IMR-90 (cell line): ENCODE measurements at regions not wholly inside any gene's neighbourhood (a gene's known extent, or its start where the extent isn't known, plus 50 kb on each side); places are given as distances from the start of the nearest gene placed in this dataset.

Experiments
- ATAC-seq: fragments of 200-7000 bp; cut with Tn5 transposase; 2 replicates; pipeline ENCODE4 v1.9.1; 2020; ENCODE audit warnings: low read depth, mild to moderate bottlenecking, moderate library complexity
- BruUV-seq: library from RNA; stranded (reverse); fragments of 400-500 nt; replicated peaks from 2 replicates; lab custom pipeline; 2021; lab: Mats Ljungman, UMichigan
- CTCF ChIA-PET: fragments of 300-600 bp; formaldehyde crosslinking; extraction: SDS; loops from one replicate; lab custom pipeline; 2021; ENCODE audit warnings: antibody characterized with exemption; lab: Yijun Ruan, JAX
- POLR2A ChIA-PET: fragments of 300-600 bp; sonication (Branson Sonifier 250); formaldehyde crosslinking; loops from one replicate; lab custom pipeline; 2022; ENCODE audit warnings: antibody characterized with exemption; ENCODE audit not compliant: unreplicated experiment; lab: Charles Lee
- DNase-seq: peaks from one replicate; pipeline ENCODE4 v3.0.0; 2013
- H2AFZ ChIP-seq: replicated peaks from 2 replicates; pipeline ENCODE3; 2013; ENCODE audit warnings: low read length, mild to moderate bottlenecking; ENCODE audit not compliant: poor library complexity
- H2AK5ac ChIP-seq: 2 replicates; pipeline ENCODE4 v1.6.1; 2013; ENCODE audit warnings: low read depth, low read length, inconsistent platforms
- H2AK9ac ChIP-seq: replicated peaks from 2 replicates; pipeline ENCODE3; 2013; ENCODE audit warnings: mild to moderate bottlenecking, low read depth, low read length, moderate library complexity; ENCODE audit not compliant: poor library complexity
- H2BK120ac ChIP-seq: 2 replicates; pipeline ENCODE4 v1.6.1; 2013; ENCODE audit warnings: low read depth, low read length, inconsistent platforms
- H2BK15ac ChIP-seq: 3 replicates; pipeline ENCODE4 v1.6.1; 2013; ENCODE audit warnings: low read depth, low read length, inconsistent platforms
- H2BK20ac ChIP-seq: 2 replicates; pipeline ENCODE4 v1.6.1; 2013; ENCODE audit warnings: low read depth, mild to moderate bottlenecking, inconsistent platforms, low read length, moderate library complexity
- H2BK5ac ChIP-seq: 2 replicates; pipeline ENCODE4 v1.6.1; 2013; ENCODE audit warnings: mild to moderate bottlenecking, low read depth, low read length, inconsistent platforms; ENCODE audit not compliant: poor library complexity, severe bottlenecking
- H3K14ac ChIP-seq: replicated peaks from 2 replicates; pipeline ENCODE4 v1.6.1; 2013; ENCODE audit warnings: low read depth, low read length, inconsistent platforms
- H3K18ac ChIP-seq: 2 replicates; pipeline ENCODE4 v1.6.1; 2013; ENCODE audit warnings: low read depth, low read length, control low read depth
- H3K23ac ChIP-seq: 2 replicates; pipeline ENCODE4 v1.6.1; 2013; ENCODE audit warnings: low read depth, low read length, inconsistent platforms
- H3K27ac ChIP-seq: 2 replicates; pipeline ENCODE4 v1.5.1; 2013; ENCODE audit warnings: mild to moderate bottlenecking, control low read depth, low read length; ENCODE audit not compliant: insufficient read depth
- H3K27me3 ChIP-seq: 2 replicates; pipeline ENCODE4 v1.6.1; 2013; ENCODE audit warnings: low read length; ENCODE audit not compliant: control insufficient read depth, insufficient read depth
- H3K36me3 ChIP-seq: 2 replicates; pipeline ENCODE4 v1.6.1; 2013; ENCODE audit warnings: low read length, mixed read lengths; ENCODE audit not compliant: control insufficient read depth, insufficient read depth
- H3K4ac ChIP-seq: 2 replicates; pipeline ENCODE4 v1.6.1; 2013; ENCODE audit warnings: low read depth, low read length, inconsistent platforms
- H3K4me1 ChIP-seq: 2 replicates; pipeline ENCODE4 v1.6.1; 2013; ENCODE audit warnings: low read length, mixed read lengths; ENCODE audit not compliant: control insufficient read depth, insufficient read depth
- H3K4me2 ChIP-seq: 2 replicates; pipeline ENCODE4 v1.6.1; 2013; ENCODE audit warnings: low read depth, mild to moderate bottlenecking, control low read depth, low read length, moderate library complexity
- H3K4me3 ChIP-seq: 2 replicates; pipeline ENCODE4 v1.5.1; 2013; ENCODE audit warnings: low read depth, mild to moderate bottlenecking, control low read depth, low read length, moderate library complexity; ENCODE audit not compliant: insufficient read depth
- H3K56ac ChIP-seq: 2 replicates; pipeline ENCODE4 v1.6.1; 2013; ENCODE audit warnings: low read length, inconsistent platforms; ENCODE audit not compliant: insufficient read depth; ENCODE audit errors: extremely low read depth
- H3K79me1 ChIP-seq, 2 experiments: 2 replicates each; pipeline ENCODE4 v1.6.1; 2013; ENCODE audit warnings: low read length in 2 of 2, inconsistent platforms in 1 of 2, low read depth in 1 of 2
- H3K9ac ChIP-seq: 2 replicates; pipeline ENCODE4 v1.6.1; 2013; ENCODE audit warnings: low read depth, low read length, control low read depth
- H3K9me1 ChIP-seq: 2 replicates; pipeline ENCODE4 v1.6.1; 2013; ENCODE audit warnings: low read length, inconsistent platforms; ENCODE audit not compliant: insufficient read depth
- H3K9me3 ChIP-seq: 2 replicates; pipeline ENCODE4 v1.6.1; 2013; ENCODE audit warnings: low read length; ENCODE audit not compliant: control insufficient read depth, insufficient read depth
- H4K20me1 ChIP-seq: 2 replicates; pipeline ENCODE4 v1.6.1; 2013; ENCODE audit warnings: low read length, inconsistent platforms; ENCODE audit not compliant: insufficient read depth
- H4K5ac ChIP-seq: 2 replicates; pipeline ENCODE4 v1.6.1; 2013; ENCODE audit warnings: mild to moderate bottlenecking, low read depth, low read length, control low read depth
- H4K8ac ChIP-seq, 2 experiments: 2 replicates each; pipeline ENCODE4 v1.6.1; 2013; ENCODE audit warnings: low read depth in 2 of 2, low read length in 2 of 2, control low read depth in 1 of 2, inconsistent platforms in 1 of 2
- H4K91ac ChIP-seq: 2 replicates; pipeline ENCODE4 v1.6.1; 2013; ENCODE audit warnings: low read depth, low read length, inconsistent platforms; ENCODE audit not compliant: insufficient read depth
- BHLHE40 ChIP-seq: fragments of 150-350 bp; IDR thresholded peaks from 2 replicates; pipeline ENCODE4 v1.6.1; 2016; ENCODE audit warnings: mild to moderate bottlenecking, low read depth, low read length
- MAZ ChIP-seq: IDR thresholded peaks from 2 replicates; pipeline ENCODE4 v1.6.1; 2012; ENCODE audit warnings: low read depth, mild to moderate bottlenecking, low read length, improper control_type of control experiment, moderate library complexity, borderline replicate concordance
- POLR2A ChIP-seq: IDR thresholded peaks from 2 replicates; pipeline ENCODE4 v1.6.1; 2012; ENCODE audit warnings: mild to moderate bottlenecking, low read depth, low read length
- RFX5 ChIP-seq: IDR thresholded peaks from 2 replicates; pipeline ENCODE4 v1.8.0; 2012; ENCODE audit warnings: low read depth, mild to moderate bottlenecking, low read length, moderate library complexity
- WGBS, 2 experiments: methylation state at CpG; one replicate each; pipeline versions ENCODE4 v1.1.5 to v1.1.7; 2013; ENCODE audit warnings: missing lambda C conversion rate in 2 of 2; ENCODE audit not compliant: insufficient read length in 1 of 2; ENCODE audit errors: extremely low coverage in 2 of 2; 5-methylcytosine and 5-hydroxymethylcytosine counted together
- dilution Hi-C: fragments of 300-500 bp; cut with HindIII; formaldehyde crosslinking; loops from one replicate; pipeline ENCODE4 v1.14.3; 2018; ENCODE audit warnings: low sequenced_read_pairs; ENCODE audit not compliant: unreplicated experiment
- in situ Hi-C: fragments of 300-500 bp; cut with MboI; formaldehyde crosslinking; loops from 3 replicates; pipeline ENCODE4 v1.14.3; 2019; ENCODE audit warnings: low sequenced_read_pairs, inconsistent platforms, mixed read lengths
- intact Hi-C: fragments of 100-400 bp; cut with micrococcal nuclease; formaldehyde crosslinking; loops from 2 replicates; pipeline ENCODE4 v1.10.0; 2022
- TF ChIP-seq, protein P1 (sequence below): fragments of 150-350 bp; IDR thresholded peaks from 2 replicates; pipeline ENCODE4 v1.6.1; 2016; ENCODE audit warnings: low read depth, mild to moderate bottlenecking, low read length, moderate library complexity, borderline replicate concordance

DNA sequence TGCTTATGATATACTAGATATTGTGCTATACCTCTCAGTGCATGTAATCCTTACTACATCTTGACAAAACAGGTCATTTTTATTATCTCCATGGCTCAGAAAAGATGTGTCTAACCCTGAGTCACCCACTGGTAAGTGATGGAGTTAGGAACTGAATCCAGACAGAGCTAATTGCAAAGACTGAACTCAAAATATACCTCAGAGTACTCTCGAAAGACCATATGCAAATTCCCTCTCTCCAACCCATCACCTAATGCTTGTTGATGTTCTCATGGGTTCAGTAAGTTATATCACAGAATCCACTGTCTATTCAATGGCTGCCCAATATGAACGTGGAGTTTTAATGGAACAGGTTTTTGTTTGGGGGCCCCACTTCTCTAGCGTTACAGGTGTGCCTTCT is 246.0 kb downstream of the PMP22 start:
- H2BK15ac ChIP-seq, result no peak overlapping the region
- no peak overlapping the region for H2AK5ac ChIP-seq
- no peaks in the 10 kb centered on the region for H3K79me1 ChIP-seq
- H3K27ac ChIP-seq, result no peak overlapping the region
- no peaks in the 10 kb centered on the region for H4K20me1 ChIP-seq
- H2BK120ac ChIP-seq, result no peak overlapping the region
- no peaks in the 10 kb centered on the region for H3K27me3 ChIP-seq
- no peak overlapping the region for H4K5ac ChIP-seq
- H3K4me3 ChIP-seq, result no peak overlapping the region
- ATAC-seq, result no peak
- dilution Hi-C loops (no loop called here), intact Hi-C loops (no loop called here), in situ Hi-C loops (no loop called here)
- no peak overlapping the region for H3K9ac ChIP-seq
- no peak overlapping the region for H3K23ac ChIP-seq
- CTCF ChIA-PET, result no interaction called here
- H2AK9ac ChIP-seq, result no peak overlapping the region
- H2BK5ac ChIP-seq, result no peak overlapping the region
- no peak overlapping the region for H3K18ac ChIP-seq
- no peak overlapping the region for H4K8ac ChIP-seq
- H3K36me3 ChIP-seq, result no peaks in the 10 kb centered on the region
- H3K4me2 ChIP-seq, result no peak overlapping the region
- no peaks in the 10 kb centered on the region for H3K9me1 ChIP-seq
- POLR2A ChIA-PET, result no interaction called here
- H3K4me1 ChIP-seq, result no peaks in the 10 kb centered on the region
- TF ChIP-seq, protein P1, sequence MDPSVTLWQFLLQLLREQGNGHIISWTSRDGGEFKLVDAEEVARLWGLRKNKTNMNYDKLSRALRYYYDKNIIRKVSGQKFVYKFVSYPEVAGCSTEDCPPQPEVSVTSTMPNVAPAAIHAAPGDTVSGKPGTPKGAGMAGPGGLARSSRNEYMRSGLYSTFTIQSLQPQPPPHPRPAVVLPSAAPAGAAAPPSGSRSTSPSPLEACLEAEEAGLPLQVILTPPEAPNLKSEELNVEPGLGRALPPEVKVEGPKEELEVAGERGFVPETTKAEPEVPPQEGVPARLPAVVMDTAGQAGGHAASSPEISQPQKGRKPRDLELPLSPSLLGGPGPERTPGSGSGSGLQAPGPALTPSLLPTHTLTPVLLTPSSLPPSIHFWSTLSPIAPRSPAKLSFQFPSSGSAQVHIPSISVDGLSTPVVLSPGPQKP, result no peak
- no peak for TF ChIP-seq POLR2A
- TF ChIP-seq MAZ, result no peak
- no peak for TF ChIP-seq BHLHE40
- no peak for TF ChIP-seq RFX5
- no peak overlapping the region for H2BK20ac ChIP-seq
- no CpG with 5 or more reads among the region's 3 CpGs for WGBS, 2 experiments
- DNase-seq, result no peak
- H3K4ac ChIP-seq, result no peak overlapping the region
- H4K91ac ChIP-seq, result no peak overlapping the region
- BruUV-seq, result no TSS peak
- H3K9me3 ChIP-seq, result no peaks in the 10 kb centered on the region
- H3K56ac ChIP-seq, result no peak overlapping the region
- H2AFZ ChIP-seq, result no peak overlapping the region
- no peak overlapping the region for H3K14ac ChIP-seq
